Amniotic stem cell (primary cell): ENCODE measurements at regions not wholly inside any gene's neighbourhood (a gene's known extent, or its start where the extent isn't known, plus 50 kb on each side); places are given as distances from the start of the nearest gene placed in this dataset.
"Not testable (repeated sequence)": the region's sequence is repeated elsewhere in the genome, so short reads cannot be mapped to it uniquely, and the experiment has no call there.

Experiments
- DNase-seq: peaks from one replicate; lab custom pipeline; 2025; lab: John Stamatoyannopoulos, UW

DNA sequence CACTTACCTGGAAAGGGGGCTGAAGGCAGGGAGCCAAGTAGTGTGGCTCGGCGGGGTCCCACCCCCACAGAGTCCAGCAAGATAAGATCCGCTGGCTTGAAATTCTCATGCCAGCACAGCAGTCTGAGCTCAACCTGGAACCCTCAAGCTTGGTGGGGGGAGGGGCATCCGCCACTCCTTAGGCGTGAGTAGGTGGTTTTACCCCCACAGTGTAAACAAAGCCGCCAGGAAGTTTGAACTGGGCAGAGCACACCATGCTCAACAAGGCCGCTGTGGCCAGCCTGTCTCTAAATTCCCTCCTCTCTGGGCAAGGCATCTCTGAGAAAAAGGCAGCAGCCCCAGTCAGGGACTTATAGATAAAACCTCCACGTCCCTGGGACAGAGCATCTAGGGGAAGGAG lies 156.3 kb downstream of the KBTBD8 start:
- DNase-seq: no peak

- DNase-seq: no peak
Measured at GRCh38 chr3:67167481-67167880, 169.4 kb downstream of the KBTBD8 start.

GRCh38 chr3:67171841-67172240 lies 173.7 kb downstream of the KBTBD8 start:
- DNase-seq: no peak

GRCh38 chr3:67173130-67173529 lies 175.0 kb downstream of the KBTBD8 start:
- DNase-seq: not testable (repeated sequence)

GRCh38 chr3:67176396-67176795 lies 178.3 kb downstream of the KBTBD8 start:
- no peak for DNase-seq

DNA sequence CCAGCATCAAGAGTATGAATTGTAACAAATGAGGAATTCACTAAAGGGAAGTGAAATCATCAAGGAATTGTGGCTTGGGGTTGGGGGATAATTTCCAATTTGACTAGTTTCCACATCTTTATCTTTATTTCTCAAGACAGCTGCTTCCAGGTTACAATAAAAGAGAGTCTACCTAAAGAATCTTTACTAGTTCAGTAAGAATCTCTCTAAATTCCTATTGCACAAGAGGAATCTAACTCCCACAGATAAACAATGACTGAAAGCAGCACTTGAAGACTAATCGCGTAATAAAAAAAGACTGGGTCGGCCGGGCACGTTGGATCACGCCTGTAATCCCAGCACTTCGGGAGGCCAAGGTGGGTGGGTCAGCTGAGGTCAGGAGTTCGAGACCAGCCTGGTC lies 194.4 kb downstream of the KBTBD8 start:
- no peak for DNase-seq

DNA sequence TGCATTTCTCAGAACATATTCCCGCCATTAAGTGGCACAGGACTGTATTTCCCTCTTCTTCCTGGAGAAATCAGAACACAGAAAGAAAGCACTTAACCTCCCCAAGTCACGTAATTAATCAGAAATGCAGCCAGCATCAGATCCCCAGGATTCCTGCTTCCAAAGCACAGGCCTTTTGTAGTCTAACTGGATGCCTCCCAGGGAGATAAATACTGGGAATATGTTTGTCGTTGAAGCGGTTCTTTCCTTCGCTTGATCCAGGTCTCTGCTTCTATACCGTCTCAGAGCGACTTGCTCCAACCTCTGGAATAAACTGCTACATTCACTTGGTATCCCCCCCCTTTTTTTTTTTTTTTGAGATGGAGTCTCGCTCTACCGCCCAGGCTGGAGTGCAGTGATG lies 198.6 kb downstream of the KBTBD8 start:
- DNase-seq: no peak

DNA sequence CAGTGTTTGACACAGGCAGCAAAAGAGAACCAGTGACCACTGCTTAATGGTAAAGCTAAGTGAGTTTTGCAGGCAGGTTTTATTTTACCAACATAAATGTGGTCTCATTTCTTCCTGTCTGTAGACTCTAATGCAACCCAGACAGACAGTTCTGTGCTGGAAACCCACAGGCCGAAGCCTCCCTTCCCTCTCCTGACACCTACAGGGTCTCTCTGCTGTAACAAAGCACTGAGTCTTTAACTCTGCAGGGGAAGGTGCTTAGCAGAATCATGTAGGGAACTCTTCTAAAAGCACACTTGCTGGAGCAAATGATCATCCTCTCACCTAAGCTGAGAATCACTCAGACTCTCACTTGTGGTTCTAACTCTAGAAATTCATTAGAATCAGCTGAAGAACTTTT lies 200.3 kb downstream of the KBTBD8 start:
- no peak for DNase-seq

DNA sequence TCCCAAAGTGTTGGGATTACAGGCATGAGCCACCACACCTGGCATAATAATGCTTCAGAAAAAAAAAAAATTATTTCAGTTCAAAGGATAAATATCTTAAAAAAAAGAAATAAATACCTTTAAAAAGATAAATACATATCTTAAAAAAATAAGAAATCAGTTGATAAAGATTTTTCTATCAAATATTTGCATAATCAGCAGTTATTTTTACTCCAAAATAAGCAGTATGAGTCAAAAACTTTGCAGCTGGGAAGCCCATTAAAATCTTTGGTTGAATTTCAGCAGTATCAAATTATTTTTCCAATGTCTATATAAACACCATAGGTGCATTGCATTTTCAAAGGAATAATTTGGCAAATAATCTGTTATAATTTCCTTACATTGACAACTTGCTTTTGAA lies 202.5 kb downstream of the KBTBD8 start:
- DNase-seq: no peak

DNA sequence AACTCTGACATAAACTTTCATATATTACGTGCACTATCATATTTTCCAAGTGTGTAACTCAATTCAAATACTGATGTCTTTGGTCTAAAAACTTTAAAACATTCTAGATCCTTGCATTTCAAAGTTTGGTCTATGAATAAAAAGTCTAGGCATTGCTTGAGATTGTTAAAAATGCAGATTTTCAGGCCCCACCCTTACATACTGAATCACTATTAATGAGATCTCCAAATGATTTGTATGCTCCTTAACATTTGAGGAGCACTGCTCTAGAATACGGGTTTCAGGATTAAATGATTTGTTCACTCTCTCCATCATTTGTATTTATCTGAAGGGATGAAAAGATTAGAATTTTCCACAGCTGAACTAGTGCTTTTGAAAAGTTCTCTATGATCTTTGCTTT lies 202.9 kb downstream of the KBTBD8 start:
- DNase-seq: no peak

GRCh38 chr3:67202053-67202452 lies 203.9 kb downstream of the KBTBD8 start:
- DNase-seq: no peak

GRCh38 chr3:67204951-67205350 lies 206.8 kb downstream of the KBTBD8 start:
- no peak for DNase-seq

GRCh38 chr3:67215690-67216089 lies 217.6 kb downstream of the KBTBD8 start:
- DNase-seq: no peak

- no peak for DNase-seq
Measured at GRCh38 chr3:67227030-67227429, 228.9 kb downstream of the KBTBD8 start.

DNA sequence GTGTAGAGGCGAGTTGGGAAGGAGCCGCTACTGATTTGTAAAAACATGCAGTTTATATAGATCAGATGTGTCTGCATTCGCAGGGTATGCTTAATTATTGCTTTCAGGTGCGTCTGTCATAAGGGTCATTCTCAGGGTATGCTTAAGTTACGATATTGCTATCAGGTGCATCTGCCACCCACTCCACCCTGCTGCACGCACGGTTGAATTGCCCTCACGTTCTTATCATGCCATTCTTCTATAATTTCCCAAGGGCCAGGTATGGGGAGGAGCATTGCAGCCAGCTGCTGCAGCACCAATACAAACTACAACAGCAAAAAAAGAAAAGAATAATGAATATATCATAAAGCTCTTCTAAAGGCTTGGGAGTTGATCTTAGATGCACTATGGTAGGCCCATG lies 230.0 kb downstream of the KBTBD8 start:
- no peak for DNase-seq

DNA sequence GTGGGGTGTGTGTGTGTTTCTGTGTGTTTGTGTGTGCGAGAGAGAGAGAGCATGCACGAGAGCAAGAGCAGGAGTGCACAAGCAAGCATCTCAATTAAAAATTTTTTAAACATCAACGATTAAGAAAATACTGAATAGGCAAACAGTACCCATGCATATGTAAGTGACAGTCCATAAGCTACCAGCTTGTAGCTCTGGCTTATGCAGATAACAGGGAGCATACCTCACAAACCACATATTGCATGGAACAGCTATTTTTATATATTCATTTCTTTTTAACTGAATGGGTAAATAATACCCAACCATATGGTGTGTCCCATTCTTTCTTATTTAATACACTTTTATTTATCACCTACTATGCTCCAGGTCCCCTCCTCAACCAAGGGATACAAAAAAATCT lies 234.5 kb downstream of the KBTBD8 start:
- DNase-seq: no peak

DNA sequence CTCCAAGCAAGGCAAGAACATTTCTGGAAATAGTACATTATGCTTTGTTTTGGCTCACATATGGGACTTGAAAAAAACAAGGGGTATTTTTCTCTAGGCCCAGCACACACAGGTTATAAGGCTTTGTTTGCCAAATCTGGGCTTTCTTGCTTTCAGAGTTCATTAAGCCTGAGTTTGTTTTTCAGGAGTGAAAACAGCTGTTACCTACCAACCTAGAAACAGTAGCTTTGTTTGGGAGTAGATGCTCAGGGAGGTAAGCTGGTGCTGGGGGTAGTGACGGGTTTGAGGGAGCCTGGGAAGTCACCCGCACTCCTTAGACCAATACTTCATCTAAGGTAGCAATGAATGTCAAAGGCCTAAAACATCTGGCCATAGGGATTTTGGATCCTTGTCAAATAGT lies 241.2 kb downstream of the KBTBD8 start:
- no peak for DNase-seq

DNA sequence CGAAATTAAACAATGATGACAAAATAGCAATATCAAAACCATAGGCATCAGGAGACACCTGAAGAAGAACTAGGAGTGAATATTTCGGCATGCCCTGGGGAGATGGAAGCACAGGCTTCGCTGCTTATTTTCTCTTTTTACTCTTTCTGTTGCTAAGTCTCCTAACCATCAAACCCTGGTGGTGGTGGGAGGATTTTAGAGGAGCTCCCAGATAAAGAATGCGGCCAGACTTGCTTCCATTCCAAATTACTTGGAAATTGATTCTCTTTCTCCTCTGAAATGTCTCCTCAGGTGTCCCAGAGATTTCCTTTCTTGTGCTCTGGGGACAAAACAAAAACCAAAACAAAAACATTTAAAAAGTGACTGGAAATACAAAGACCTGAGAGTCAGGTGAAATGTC lies 243.0 kb downstream of the KBTBD8 start:
- DNase-seq: no peak

DNA sequence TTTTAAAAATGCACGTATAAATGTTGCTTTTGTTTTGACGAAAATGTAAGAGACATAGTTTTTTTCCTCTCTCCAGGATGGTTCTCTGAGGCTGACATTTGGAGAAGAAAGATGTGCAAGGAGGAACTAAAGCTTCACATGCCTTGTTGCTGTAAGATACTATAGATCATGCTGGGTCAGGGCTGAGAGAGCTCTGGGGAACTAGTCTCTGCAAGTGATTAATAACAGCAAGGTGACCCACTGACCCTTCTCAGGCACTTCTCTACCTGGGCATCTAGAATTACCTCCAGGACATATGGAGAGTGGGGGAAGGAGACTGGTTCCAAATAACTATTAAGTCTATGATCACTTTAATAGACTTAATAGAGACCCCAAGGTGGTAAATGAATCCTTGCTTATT lies 246.0 kb downstream of the KBTBD8 start:
- no peak for DNase-seq

DNA sequence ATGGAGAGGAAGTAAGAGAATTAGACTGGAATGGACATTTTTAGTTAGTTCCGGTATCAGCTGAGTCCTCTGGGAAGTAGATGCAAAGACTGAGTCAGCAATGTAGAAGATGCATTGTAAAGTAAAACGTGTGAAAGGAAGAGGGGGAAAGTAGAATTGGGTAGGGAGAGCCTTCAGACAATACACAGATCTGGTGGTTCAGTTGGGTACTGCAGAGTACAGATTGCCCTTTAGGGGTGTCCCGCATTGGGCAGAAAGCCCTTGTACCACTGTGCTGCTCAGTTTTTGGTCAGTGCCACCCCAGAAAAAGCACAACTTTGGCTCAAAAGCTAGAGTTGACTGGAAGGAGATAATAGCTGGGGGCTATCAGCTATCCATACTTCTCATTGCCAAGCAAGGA lies 247.4 kb downstream of the KBTBD8 start:
- DNase-seq: no peak

DNA sequence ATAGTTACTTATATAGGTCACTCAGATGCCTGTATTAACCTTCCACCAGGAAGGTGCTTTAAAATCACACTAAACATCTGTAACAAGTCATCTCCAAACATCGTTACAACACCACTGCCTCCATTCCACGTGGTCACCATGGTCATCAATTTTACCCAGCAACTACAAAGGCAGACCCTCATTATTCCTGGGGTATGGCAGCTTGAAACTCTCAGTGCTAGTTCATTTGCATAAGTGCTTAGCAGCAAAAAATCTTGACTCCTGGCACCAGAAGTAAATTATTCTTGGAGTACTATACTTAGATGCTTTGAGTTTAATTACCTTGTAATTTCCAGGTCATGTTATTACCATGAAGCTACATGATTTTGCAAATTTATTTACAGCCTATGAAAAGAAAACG lies 250.6 kb downstream of the KBTBD8 start:
- DNase-seq: no peak

DNA sequence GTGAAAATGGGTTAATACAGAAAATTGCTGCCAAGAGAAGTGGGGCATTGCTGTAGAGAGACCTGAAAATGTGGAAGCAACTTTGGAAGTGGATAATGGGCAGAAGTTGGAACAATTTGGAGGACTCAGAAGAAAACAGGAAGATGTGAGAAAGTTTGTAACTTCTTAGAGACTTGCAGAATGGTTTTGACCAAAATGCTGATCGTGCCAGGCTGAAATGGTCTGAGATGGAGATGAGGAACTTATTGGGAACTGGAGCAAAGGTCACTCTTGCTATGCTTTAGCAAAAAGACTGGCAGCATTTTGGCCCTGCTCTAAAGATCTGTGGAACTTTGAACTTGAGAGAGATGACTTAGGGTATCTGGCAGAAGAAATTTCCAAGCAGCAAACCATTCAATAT lies 254.8 kb downstream of the KBTBD8 start:
- DNase-seq: not testable (repeated sequence)

GRCh38 chr3:67278015-67278618 lies 280.0 kb downstream of the KBTBD8 start:
- no peak for DNase-seq

GRCh38 chr3:67286586-67286985 lies 288.5 kb downstream of the KBTBD8 start:
- no peak for DNase-seq
